ENCODE measurements at regions not wholly inside any gene's neighbourhood (a gene's known extent, or its start where the extent isn't known, plus 50 kb on each side); places are given as distances from the start of the nearest gene placed in this dataset.

DNA sequence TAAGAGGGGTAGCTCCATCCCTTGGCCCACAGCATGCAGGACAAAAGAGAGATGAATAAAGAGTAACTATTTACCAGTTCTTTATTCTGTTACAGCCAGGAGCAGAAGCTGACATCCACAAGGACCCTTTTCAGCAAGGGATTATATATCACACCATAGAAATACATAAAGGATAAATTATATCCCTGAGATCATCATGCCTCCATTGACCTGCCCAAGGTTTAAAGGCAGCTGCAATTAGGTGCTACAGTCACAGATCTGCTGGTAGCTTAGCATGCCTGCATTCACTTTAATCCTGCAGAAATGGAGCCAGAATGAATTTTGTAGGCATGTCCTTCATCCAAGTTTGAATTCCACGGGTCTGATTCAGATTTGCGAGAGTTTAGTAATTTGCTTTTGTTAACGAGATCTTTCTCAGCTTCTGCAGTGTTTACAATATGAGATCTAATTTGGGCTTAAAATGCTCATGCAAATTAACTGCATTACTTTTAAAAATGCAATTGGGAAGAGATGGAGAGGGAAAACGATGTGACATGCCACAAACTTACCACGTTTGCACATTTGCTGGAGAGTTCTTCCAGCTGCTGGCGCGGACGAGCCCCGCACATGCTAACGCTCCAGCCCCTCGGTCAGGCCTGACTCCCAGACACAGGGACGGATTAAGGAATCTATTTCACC, 327.0 kb upstream of the NOCT start:
- no peak overlapping the region for H3K27ac ChIP-seq (ENCODE audit: poor library complexity, severe bottlenecking)
- no peaks in the 10 kb centered on the region for H3K9me3 ChIP-seq (ENCODE audit: severe bottlenecking)
- H3K36me3 ChIP-seq (ENCODE audit: low read depth), result no peaks in the 10 kb centered on the region
- ATAC-seq (ENCODE audit: low read depth) (no peak), DNase-seq (ENCODE audit: low spot score) (no peak)
- TF ChIP-seq, protein P1, sequence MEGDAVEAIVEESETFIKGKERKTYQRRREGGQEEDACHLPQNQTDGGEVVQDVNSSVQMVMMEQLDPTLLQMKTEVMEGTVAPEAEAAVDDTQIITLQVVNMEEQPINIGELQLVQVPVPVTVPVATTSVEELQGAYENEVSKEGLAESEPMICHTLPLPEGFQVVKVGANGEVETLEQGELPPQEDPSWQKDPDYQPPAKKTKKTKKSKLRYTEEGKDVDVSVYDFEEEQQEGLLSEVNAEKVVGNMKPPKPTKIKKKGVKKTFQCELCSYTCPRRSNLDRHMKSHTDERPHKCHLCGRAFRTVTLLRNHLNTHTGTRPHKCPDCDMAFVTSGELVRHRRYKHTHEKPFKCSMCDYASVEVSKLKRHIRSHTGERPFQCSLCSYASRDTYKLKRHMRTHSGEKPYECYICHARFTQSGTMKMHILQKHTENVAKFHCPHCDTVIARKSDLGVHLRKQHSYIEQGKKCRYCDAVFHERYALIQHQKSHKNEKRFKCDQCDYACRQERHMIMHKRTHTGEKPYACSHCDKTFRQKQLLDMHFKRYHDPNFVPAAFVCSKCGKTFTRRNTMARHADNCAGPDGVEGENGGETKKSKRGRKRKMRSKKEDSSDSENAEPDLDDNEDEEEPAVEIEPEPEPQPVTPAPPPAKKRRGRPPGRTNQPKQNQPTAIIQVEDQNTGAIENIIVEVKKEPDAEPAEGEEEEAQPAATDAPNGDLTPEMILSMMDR (IDR thresholded peaks at IDR 0.05; ENCODE audit: poor library complexity, severe bottlenecking), result no peak
- no peaks in the 10 kb centered on the region for H3K27me3 ChIP-seq (ENCODE audit: insufficient read depth, poor library complexity, severe bottlenecking)
- no peaks in the 10 kb centered on the region for H3K4me1 ChIP-seq (ENCODE audit: insufficient read depth, poor library complexity, severe bottlenecking)
- H3K4me3 ChIP-seq (ENCODE audit: severe bottlenecking), result no peak overlapping the region

DNA sequence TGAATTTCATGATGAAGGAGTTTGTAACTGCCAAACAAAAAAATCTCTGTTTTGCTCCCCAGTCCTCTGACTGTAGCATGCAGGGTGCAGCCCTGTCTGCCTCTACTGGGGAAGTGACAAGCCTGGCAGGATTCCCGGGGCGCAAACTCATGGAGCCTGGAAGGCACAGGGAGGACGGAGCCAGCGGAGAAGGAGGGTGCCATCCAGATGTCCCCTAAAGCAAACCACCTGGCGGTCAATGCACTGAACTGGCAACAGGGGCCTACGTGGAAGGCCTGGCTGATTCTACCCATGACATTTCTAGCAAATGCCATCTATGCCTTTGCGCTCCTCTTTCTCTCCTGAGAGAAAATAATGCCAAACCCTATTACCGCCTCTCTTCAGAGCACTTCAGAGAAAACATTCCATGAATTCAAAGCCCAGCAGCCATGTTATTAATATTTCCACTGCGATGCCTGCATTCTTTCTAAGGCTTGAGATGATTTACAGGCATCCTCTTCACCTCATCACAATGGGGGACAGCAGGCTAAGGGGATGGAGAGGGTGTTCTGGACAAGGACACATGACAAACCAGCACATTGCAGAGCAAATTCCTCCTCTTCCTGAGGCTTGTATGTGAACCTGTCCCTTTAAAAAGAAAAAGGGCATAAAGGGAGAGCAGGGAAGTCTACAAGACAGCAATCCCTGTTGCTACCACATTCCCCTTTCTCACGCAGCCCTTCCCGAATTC, 329.3 kb upstream of the NOCT start:
- Histone ChIP-seq H3K4me3 (ENCODE audit: severe bottlenecking) (no peak overlapping the region), H3K9me3 (ENCODE audit: severe bottlenecking) (no peaks in the 10 kb centered on the region), H3K4me1 (ENCODE audit: insufficient read depth, poor library complexity, severe bottlenecking) (no peaks in the 10 kb centered on the region), H3K36me3 (ENCODE audit: low read depth) (no peaks in the 10 kb centered on the region), H3K27me3 (ENCODE audit: insufficient read depth, poor library complexity, severe bottlenecking) (no peaks in the 10 kb centered on the region), H3K27ac (ENCODE audit: poor library complexity, severe bottlenecking) (no peak overlapping the region)
- no peak for ATAC-seq (ENCODE audit: low read depth)
- TF ChIP-seq, protein P1 (IDR thresholded peaks at IDR 0.05; ENCODE audit: poor library complexity, severe bottlenecking), result no peak
- no peak for DNase-seq (ENCODE audit: low spot score)

DNA sequence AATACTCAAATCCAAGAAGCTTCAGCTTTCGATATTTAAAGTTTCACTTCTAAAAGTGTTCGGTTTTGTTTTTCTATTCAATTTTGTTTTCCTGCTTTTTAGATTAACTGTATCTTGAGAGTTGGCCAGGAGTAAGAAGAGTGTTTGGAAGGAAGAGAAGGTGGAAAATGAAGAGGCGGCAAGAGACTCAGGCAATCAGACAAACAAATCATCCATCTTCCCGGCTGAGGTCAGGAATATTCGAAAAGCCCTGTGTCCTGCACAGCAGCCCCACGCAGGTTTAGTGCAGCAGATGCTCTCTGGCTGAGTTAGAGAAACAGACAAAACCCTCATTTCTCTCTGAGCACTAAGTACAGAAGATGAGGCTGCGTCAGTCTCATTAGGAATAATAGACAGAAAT, 330.3 kb upstream of the NOCT start:
- ATAC-seq (ENCODE audit: low read depth) (no peak), DNase-seq (ENCODE audit: low spot score) (no peak)
- Histone ChIP-seq H3K9me3 (ENCODE audit: severe bottlenecking) (no peaks in the 10 kb centered on the region), H3K4me1 (ENCODE audit: insufficient read depth, poor library complexity, severe bottlenecking) (no peaks in the 10 kb centered on the region), H3K36me3 (ENCODE audit: low read depth) (no peaks in the 10 kb centered on the region), H3K27me3 (ENCODE audit: insufficient read depth, poor library complexity, severe bottlenecking) (no peaks in the 10 kb centered on the region), H3K4me3 (ENCODE audit: severe bottlenecking) (no peak overlapping the region), H3K27ac (ENCODE audit: poor library complexity, severe bottlenecking) (no peak overlapping the region)
- TF ChIP-seq, protein P1 (IDR thresholded peaks at IDR 0.05; ENCODE audit: poor library complexity, severe bottlenecking), result no peak

DNA sequence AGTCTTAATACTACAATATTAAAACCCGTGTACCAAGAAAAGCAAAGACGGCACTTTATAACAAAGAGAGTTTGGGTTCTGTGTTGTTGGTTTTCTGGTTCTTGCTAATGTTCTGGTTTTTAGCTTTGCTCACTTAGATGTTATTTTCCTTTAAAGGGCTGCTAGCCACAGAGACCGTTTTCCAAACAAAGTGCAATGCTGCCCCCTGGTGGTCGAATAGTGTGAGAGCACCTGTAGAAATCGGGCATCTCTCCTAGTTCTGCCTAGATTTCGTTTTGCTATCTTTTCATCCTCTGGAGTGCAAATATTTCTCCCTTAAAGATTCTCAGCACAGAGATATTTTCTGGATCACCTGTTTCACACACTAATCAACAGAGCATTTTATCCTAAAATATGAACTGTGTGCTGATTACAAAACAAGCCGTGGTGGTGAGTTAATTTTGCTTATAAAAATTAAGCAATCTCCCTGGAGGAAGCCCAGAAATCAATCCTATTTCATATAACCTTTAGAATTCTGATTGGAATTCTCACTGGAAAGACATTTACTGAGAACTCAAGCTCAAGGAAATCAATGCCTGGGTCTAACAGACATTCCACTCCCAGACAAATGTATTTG, 334.5 kb upstream of the NOCT start:
- H3K27ac ChIP-seq (ENCODE audit: poor library complexity, severe bottlenecking), result no peak overlapping the region
- ATAC-seq (ENCODE audit: low read depth) (peak; percentile 68), DNase-seq (ENCODE audit: low spot score) (no peak)
- TF ChIP-seq, protein P1 (IDR thresholded peaks at IDR 0.05; ENCODE audit: poor library complexity, severe bottlenecking), result peak; percentile 88
- H3K4me3 ChIP-seq (ENCODE audit: severe bottlenecking), result no peak overlapping the region
- H3K36me3 ChIP-seq (ENCODE audit: low read depth), result no peaks in the 10 kb centered on the region
- H3K27me3 ChIP-seq (ENCODE audit: insufficient read depth, poor library complexity, severe bottlenecking), result no peaks in the 10 kb centered on the region
- no peaks in the 10 kb centered on the region for H3K4me1 ChIP-seq (ENCODE audit: insufficient read depth, poor library complexity, severe bottlenecking)
- H3K9me3 ChIP-seq (ENCODE audit: severe bottlenecking), result no peaks in the 10 kb centered on the region
